AG10803 (cell line): ENCODE measurements at regions not wholly inside any gene's neighbourhood (a gene's known extent, or its start where the extent isn't known, plus 50 kb on each side); places are given as distances from the start of the nearest gene placed in this dataset.

Experiments used
- DNase-seq: peaks from one replicate; pipeline ENCODE4 v3.0.0; 2010; ENCODE audit warnings: low read depth
- H3K4me3 ChIP-seq: 2 replicates; pipeline ENCODE4 v1.5.1; 2011; ENCODE audit warnings: mild to moderate bottlenecking, low read length, control low read depth
- CTCF ChIP-seq: conservative IDR thresholded peaks from 2 replicates; pipeline ENCODE4 v1.5.1; 2011; ENCODE audit warnings: mild to moderate bottlenecking, low read length, control low read depth, inconsistent platforms

GRCh38 chr20:48178633-48179032 lies 393.4 kb upstream of the SULF2 start:
- H3K4me3 ChIP-seq: no peak overlapping the region
- DNase-seq: no peak
- no peak for TF ChIP-seq CTCF

GRCh38 chr20:48177058-48177457 lies 391.8 kb upstream of the SULF2 start:
- no peak for TF ChIP-seq CTCF
- H3K4me3 ChIP-seq: no peak overlapping the region
- no peak for DNase-seq

- no peak overlapping the region for H3K4me3 ChIP-seq
- DNase-seq: no peak
- no peak for TF ChIP-seq CTCF
Observed at GRCh38 chr20:48176139-48176538, 390.9 kb upstream of the SULF2 start.

- DNase-seq: no peak
- TF ChIP-seq CTCF: no peak
- H3K4me3 ChIP-seq: no peak overlapping the region
Observed at GRCh38 chr20:48175261-48175660, 390.0 kb upstream of the SULF2 start.

GRCh38 chr20:48172357-48172702 lies 387.0 kb upstream of the SULF2 start:
- no peak for DNase-seq
- no peak overlapping the region for H3K4me3 ChIP-seq
- TF ChIP-seq CTCF: no peak

GRCh38 chr20:48171626-48172356 lies 386.5 kb upstream of the SULF2 start:
- TF ChIP-seq CTCF: no peak
- DNase-seq: no peak
- H3K4me3 ChIP-seq: no peak overlapping the region

- H3K4me3 ChIP-seq: no peak overlapping the region
- TF ChIP-seq CTCF: no peak
- no peak for DNase-seq
Observed at GRCh38 chr20:48171071-48171470, 385.8 kb upstream of the SULF2 start.
